Gastrocnemius medialis (tissue), 4 donors: ENCODE measurements at regions not wholly inside any gene's neighbourhood (a gene's known extent, or its start where the extent isn't known, plus 50 kb on each side); places are given as distances from the start of the nearest gene placed in this dataset.

ENCODE experiments used
- ATAC-seq, 2 donors: fragments of 150-250 bp; one replicate each; pipeline ENCODE4 v1.9.1; 2016
- DNase-seq, 2 donors: peaks; one replicate each; pipeline ENCODE4 v3.0.0-alpha.2; 2019
- H3K27ac ChIP-seq, 4 donors: fragments of 200-600 bp; sonication (generic); 1 replicate in 1 of 4; 2 replicates in 3 of 4; pipeline ENCODE4 v1.5.1; 2016 to 2018; ENCODE audit warnings: mild to moderate bottlenecking in 2 of 4, moderate library complexity in 1 of 4
- H3K27me3 ChIP-seq, 3 donors: fragments of 200-600 bp; sonication (generic) in 2 of 3; 1 replicate in 1 of 3; 2 replicates in 2 of 3; pipeline versions ENCODE4 v1.5.1 to v1.6.0; 2016 to 2019; ENCODE audit warnings: mild to moderate bottlenecking in 1 of 3, moderate library complexity in 1 of 3
- H3K36me3 ChIP-seq, 2 donors: fragments of 200-600 bp; sonication (generic) in 1 of 2; one replicate each; pipeline ENCODE4 v1.5.1; 2017 to 2018
- H3K4me1 ChIP-seq, 2 donors: fragments of 200-600 bp; sonication (generic) in 1 of 2; one replicate each; pipeline ENCODE4 v1.5.1; 2016 to 2017; ENCODE audit warnings: mild to moderate bottlenecking in 2 of 2
- H3K4me3 ChIP-seq, 4 donors: fragments of 200-600 bp; sonication (generic) in 3 of 4; 1 replicate in 1 of 4; 2 replicates in 3 of 4; pipeline ENCODE4 v1.5.1; 2016 to 2019; ENCODE audit warnings: mild to moderate bottlenecking in 2 of 4
- H3K9me3 ChIP-seq, 3 donors: fragments of 200-600 bp; sonication (generic) in 2 of 3; 1 replicate in 1 of 3; 2 replicates in 2 of 3; pipeline ENCODE4 v1.5.1; 2016 to 2019
- CTCF ChIP-seq, 5 experiments: fragments of 450-650 bp in 3 of 5; fragments of 200-600 bp in 2 of 5; sonication (generic) in 2 of 5; IDR thresholded peaks in 4 of 5; conservative IDR thresholded peaks in 1 of 5; 1 replicate in 4 of 5; 2 replicates in 1 of 5; pipeline ENCODE4 v1.5.1; 2016 to 2019; ENCODE audit warnings: antibody characterized with exemption in 5 of 5, mild to moderate bottlenecking in 3 of 5, moderate library complexity in 3 of 5
- POLR2A ChIP-seq, 2 donors: fragments of 450-650 bp; IDR thresholded peaks; one replicate each; pipeline ENCODE4 v1.6.1; 2017; ENCODE audit warnings: antibody characterized with exemption in 2 of 2, mild to moderate bottlenecking in 2 of 2, moderate library complexity in 2 of 2
- in situ Hi-C, 4 donors: fragments of 200-750 bp; cut with MboI; loops; one replicate each; pipeline versions ENCODE4 v1.15.0 to v1.8.0; 2017; ENCODE audit warnings: low sequenced_read_pairs in 4 of 4
- intact Hi-C: fragments of 100-400 bp; cut with DNase I; formaldehyde crosslinking; loops from one replicate; pipeline ENCODE4 v1.15.1; 2023; ENCODE audit warnings: low total_unique reads

GRCh38 chr3:161925749-161926360 is 429.2 kb downstream of the OTOL1 start:
- TF ChIP-seq POLR2A (IDR thresholded peaks at IDR 0.05) = no peak
- TF ChIP-seq CTCF (IDR thresholded peaks at IDR 0.05 in 4 of 5, conservative IDR thresholded peaks at IDR 0.05 in 1 of 5) = no peak
- Histone ChIP-seq H3K36me3 (no peaks in the 10 kb centered on the region), H3K4me3 (no peak overlapping the region), H3K4me1 (no peaks in the 10 kb centered on the region), H3K9me3 (no peaks in the 10 kb centered on the region), H3K27me3 (no peaks in the 10 kb centered on the region), H3K27ac (no peak overlapping the region)
- ATAC-seq (no peak), DNase-seq (no peak)
- intact Hi-C loops (no loop called here), in situ Hi-C loops (no loop called here)

GRCh38 chr3:161927131-161927530 is 430.5 kb downstream of the OTOL1 start:
- ATAC-seq (no peak), DNase-seq (no peak)
- Histone ChIP-seq H3K27me3 (no peaks in the 10 kb centered on the region), H3K27ac (no peak overlapping the region), H3K4me1 (no peaks in the 10 kb centered on the region), H3K4me3 (no peak overlapping the region), H3K9me3 (no peaks in the 10 kb centered on the region), H3K36me3 (no peaks in the 10 kb centered on the region)
- in situ Hi-C loops (no loop called here), intact Hi-C loops (no loop called here)
- TF ChIP-seq POLR2A (IDR thresholded peaks at IDR 0.05) (no peak), CTCF (IDR thresholded peaks at IDR 0.05 in 4 of 5, conservative IDR thresholded peaks at IDR 0.05 in 1 of 5) (no peak)

- no peaks in the 10 kb centered on the region for H3K9me3 ChIP-seq
- TF ChIP-seq CTCF (IDR thresholded peaks at IDR 0.05 in 4 of 5, conservative IDR thresholded peaks at IDR 0.05 in 1 of 5) (no peak), POLR2A (IDR thresholded peaks at IDR 0.05) (no peak)
- peaks cover 0 to 4% of the 10 kb centered on the region in 2 donors for H3K4me1 ChIP-seq
- intact Hi-C loops (no loop called here), in situ Hi-C loops (no loop called here)
- H3K27ac ChIP-seq = no peak overlapping the region
- no peak overlapping the region for H3K4me3 ChIP-seq
- no peaks in the 10 kb centered on the region for H3K27me3 ChIP-seq
- no peaks in the 10 kb centered on the region for H3K36me3 ChIP-seq
- no peak for DNase-seq
- no peak for ATAC-seq
Observed at GRCh38 chr3:161939918-161940620, 443.5 kb downstream of the OTOL1 start.

GRCh38 chr3:161940621-161940965 is 444.0 kb downstream of the OTOL1 start:
- DNase-seq (no peak), ATAC-seq (no peak)
- in situ Hi-C loops (no loop called here), intact Hi-C loops (no loop called here)
- TF ChIP-seq CTCF (IDR thresholded peaks at IDR 0.05 in 4 of 5, conservative IDR thresholded peaks at IDR 0.05 in 1 of 5) = no peak
- no peak for TF ChIP-seq POLR2A (IDR thresholded peaks at IDR 0.05)
- Histone ChIP-seq H3K9me3 (no peaks in the 10 kb centered on the region), H3K27me3 (no peaks in the 10 kb centered on the region), H3K27ac (no peak overlapping the region), H3K4me1 (peaks cover 0 to 4% of the 10 kb centered on the region in 2 donors), H3K36me3 (no peaks in the 10 kb centered on the region), H3K4me3 (no peak overlapping the region)
